ENCODE measurements at regions not wholly inside any gene's neighbourhood (a gene's known extent, or its start where the extent isn't known, plus 50 kb on each side); places are given as distances from the start of the nearest gene placed in this dataset.

DNA sequence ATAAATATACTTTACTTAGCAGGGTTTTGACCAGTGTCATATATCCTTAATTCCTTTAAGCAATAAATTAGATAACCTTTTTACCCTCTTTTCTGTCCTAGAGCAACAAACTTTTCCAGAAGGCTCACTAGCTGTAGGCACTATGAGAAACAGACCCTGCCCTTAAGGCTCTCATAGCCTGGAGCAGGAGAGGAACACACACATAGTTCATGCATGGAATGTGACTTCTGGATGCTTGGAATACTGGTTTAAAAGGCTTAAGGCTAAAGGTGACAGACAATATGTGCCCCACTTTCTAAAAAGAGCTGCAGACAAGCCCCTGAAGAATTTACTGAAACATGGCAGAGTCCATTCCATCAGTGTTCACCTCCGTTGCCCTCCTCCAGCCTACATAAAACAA lies 237.2 kb downstream of the TTC8 start:
- Mint-ChIP-seq H3K9me3 (no peaks in the 10 kb centered on the region; the same call in 2 of the 3 replicates), H3K27me3 (ENCODE audit: insufficient read depth, low read depth, poor library complexity) (peaks cover 3% of the 10 kb centered on the region), H3K4me3 (no peak overlapping the region), H3K4me1 (no peaks in the 10 kb centered on the region), H3K36me3 (ENCODE audit: low read depth) (no peaks in the 10 kb centered on the region), H3K27ac (no peak overlapping the region)
- Histone ChIP-seq H3F3A (replicated peaks; ENCODE audit: low read depth) (no peaks in the 10 kb centered on the region), H3K27ac (ENCODE audit: low read depth) (no peak overlapping the region), H2AFZ (no peak overlapping the region), H3K27me3 (ENCODE audit: insufficient read depth) (no peaks in the 10 kb centered on the region), H3K4me3 (no peak overlapping the region), H3K36me3 (ENCODE audit: insufficient read depth) (no peaks in the 10 kb centered on the region), H3K79me2 (replicated peaks; ENCODE audit: insufficient read depth) (no peaks in the 10 kb centered on the region), H3K9me2 (ENCODE audit: insufficient read depth) (peaks cover 13% of the 10 kb centered on the region), H4K20me1 (replicated peaks; ENCODE audit: insufficient read depth) (no peaks in the 10 kb centered on the region), H3K4me1 (ENCODE audit: insufficient read depth) (no peaks in the 10 kb centered on the region; the same call in 1 of the 2 replicates), H3K4me2 (no peak overlapping the region)
- ATAC-seq (no peak), DNase-seq (ENCODE audit: low spot score) (peak; percentile 4)
- TF ChIP-seq NANOG (IDR thresholded peaks at IDR 0.05; ENCODE audit: borderline replicate concordance) (no peak), CREB1 (CRISPR knock-in tag; IDR thresholded peaks at IDR 0.05; ENCODE audit: low read depth) (no peak), EZH2 (IDR thresholded peaks at IDR 0.05; ENCODE audit: low read depth, unreplicated experiment) (no peak), POLR2AphosphoS5 (IDR thresholded peaks at IDR 0.05; ENCODE audit: low read depth) (no peak), EZH2phosphoT487 (IDR thresholded peaks at IDR 0.05; ENCODE audit: unreplicated experiment) (no peak), ZNF331 (CRISPR knock-in tag; IDR thresholded peaks at IDR 0.05; ENCODE audit: low read depth) (no peak), JUNB (IDR thresholded peaks at IDR 0.05; ENCODE audit: unreplicated experiment) (no peak), STAT1 (IDR thresholded peaks at IDR 0.05; ENCODE audit: unreplicated experiment) (no peak), ZNF114 (CRISPR knock-in tag; IDR thresholded peaks at IDR 0.05) (no peak)
- TF ChIP-seq, protein P1, sequence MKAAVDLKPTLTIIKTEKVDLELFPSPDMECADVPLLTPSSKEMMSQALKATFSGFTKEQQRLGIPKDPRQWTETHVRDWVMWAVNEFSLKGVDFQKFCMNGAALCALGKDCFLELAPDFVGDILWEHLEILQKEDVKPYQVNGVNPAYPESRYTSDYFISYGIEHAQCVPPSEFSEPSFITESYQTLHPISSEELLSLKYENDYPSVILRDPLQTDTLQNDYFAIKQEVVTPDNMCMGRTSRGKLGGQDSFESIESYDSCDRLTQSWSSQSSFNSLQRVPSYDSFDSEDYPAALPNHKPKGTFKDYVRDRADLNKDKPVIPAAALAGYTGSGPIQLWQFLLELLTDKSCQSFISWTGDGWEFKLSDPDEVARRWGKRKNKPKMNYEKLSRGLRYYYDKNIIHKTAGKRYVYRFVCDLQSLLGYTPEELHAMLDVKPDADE (IDR thresholded peaks at IDR 0.05): no peak
- TF ChIP-seq, protein P2, sequence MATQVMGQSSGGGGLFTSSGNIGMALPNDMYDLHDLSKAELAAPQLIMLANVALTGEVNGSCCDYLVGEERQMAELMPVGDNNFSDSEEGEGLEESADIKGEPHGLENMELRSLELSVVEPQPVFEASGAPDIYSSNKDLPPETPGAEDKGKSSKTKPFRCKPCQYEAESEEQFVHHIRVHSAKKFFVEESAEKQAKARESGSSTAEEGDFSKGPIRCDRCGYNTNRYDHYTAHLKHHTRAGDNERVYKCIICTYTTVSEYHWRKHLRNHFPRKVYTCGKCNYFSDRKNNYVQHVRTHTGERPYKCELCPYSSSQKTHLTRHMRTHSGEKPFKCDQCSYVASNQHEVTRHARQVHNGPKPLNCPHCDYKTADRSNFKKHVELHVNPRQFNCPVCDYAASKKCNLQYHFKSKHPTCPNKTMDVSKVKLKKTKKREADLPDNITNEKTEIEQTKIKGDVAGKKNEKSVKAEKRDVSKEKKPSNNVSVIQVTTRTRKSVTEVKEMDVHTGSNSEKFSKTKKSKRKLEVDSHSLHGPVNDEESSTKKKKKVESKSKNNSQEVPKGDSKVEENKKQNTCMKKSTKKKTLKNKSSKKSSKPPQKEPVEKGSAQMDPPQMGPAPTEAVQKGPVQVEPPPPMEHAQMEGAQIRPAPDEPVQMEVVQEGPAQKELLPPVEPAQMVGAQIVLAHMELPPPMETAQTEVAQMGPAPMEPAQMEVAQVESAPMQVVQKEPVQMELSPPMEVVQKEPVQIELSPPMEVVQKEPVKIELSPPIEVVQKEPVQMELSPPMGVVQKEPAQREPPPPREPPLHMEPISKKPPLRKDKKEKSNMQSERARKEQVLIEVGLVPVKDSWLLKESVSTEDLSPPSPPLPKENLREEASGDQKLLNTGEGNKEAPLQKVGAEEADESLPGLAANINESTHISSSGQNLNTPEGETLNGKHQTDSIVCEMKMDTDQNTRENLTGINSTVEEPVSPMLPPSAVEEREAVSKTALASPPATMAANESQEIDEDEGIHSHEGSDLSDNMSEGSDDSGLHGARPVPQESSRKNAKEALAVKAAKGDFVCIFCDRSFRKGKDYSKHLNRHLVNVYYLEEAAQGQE (IDR thresholded peaks at IDR 0.05; ENCODE audit: unreplicated experiment): no peak
- TF ChIP-seq, protein P3, sequence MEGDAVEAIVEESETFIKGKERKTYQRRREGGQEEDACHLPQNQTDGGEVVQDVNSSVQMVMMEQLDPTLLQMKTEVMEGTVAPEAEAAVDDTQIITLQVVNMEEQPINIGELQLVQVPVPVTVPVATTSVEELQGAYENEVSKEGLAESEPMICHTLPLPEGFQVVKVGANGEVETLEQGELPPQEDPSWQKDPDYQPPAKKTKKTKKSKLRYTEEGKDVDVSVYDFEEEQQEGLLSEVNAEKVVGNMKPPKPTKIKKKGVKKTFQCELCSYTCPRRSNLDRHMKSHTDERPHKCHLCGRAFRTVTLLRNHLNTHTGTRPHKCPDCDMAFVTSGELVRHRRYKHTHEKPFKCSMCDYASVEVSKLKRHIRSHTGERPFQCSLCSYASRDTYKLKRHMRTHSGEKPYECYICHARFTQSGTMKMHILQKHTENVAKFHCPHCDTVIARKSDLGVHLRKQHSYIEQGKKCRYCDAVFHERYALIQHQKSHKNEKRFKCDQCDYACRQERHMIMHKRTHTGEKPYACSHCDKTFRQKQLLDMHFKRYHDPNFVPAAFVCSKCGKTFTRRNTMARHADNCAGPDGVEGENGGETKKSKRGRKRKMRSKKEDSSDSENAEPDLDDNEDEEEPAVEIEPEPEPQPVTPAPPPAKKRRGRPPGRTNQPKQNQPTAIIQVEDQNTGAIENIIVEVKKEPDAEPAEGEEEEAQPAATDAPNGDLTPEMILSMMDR (conservative IDR thresholded peaks at IDR 0.05; ENCODE audit: low read depth in 2 of 2): no peak
- TF ChIP-seq, protein P4, sequence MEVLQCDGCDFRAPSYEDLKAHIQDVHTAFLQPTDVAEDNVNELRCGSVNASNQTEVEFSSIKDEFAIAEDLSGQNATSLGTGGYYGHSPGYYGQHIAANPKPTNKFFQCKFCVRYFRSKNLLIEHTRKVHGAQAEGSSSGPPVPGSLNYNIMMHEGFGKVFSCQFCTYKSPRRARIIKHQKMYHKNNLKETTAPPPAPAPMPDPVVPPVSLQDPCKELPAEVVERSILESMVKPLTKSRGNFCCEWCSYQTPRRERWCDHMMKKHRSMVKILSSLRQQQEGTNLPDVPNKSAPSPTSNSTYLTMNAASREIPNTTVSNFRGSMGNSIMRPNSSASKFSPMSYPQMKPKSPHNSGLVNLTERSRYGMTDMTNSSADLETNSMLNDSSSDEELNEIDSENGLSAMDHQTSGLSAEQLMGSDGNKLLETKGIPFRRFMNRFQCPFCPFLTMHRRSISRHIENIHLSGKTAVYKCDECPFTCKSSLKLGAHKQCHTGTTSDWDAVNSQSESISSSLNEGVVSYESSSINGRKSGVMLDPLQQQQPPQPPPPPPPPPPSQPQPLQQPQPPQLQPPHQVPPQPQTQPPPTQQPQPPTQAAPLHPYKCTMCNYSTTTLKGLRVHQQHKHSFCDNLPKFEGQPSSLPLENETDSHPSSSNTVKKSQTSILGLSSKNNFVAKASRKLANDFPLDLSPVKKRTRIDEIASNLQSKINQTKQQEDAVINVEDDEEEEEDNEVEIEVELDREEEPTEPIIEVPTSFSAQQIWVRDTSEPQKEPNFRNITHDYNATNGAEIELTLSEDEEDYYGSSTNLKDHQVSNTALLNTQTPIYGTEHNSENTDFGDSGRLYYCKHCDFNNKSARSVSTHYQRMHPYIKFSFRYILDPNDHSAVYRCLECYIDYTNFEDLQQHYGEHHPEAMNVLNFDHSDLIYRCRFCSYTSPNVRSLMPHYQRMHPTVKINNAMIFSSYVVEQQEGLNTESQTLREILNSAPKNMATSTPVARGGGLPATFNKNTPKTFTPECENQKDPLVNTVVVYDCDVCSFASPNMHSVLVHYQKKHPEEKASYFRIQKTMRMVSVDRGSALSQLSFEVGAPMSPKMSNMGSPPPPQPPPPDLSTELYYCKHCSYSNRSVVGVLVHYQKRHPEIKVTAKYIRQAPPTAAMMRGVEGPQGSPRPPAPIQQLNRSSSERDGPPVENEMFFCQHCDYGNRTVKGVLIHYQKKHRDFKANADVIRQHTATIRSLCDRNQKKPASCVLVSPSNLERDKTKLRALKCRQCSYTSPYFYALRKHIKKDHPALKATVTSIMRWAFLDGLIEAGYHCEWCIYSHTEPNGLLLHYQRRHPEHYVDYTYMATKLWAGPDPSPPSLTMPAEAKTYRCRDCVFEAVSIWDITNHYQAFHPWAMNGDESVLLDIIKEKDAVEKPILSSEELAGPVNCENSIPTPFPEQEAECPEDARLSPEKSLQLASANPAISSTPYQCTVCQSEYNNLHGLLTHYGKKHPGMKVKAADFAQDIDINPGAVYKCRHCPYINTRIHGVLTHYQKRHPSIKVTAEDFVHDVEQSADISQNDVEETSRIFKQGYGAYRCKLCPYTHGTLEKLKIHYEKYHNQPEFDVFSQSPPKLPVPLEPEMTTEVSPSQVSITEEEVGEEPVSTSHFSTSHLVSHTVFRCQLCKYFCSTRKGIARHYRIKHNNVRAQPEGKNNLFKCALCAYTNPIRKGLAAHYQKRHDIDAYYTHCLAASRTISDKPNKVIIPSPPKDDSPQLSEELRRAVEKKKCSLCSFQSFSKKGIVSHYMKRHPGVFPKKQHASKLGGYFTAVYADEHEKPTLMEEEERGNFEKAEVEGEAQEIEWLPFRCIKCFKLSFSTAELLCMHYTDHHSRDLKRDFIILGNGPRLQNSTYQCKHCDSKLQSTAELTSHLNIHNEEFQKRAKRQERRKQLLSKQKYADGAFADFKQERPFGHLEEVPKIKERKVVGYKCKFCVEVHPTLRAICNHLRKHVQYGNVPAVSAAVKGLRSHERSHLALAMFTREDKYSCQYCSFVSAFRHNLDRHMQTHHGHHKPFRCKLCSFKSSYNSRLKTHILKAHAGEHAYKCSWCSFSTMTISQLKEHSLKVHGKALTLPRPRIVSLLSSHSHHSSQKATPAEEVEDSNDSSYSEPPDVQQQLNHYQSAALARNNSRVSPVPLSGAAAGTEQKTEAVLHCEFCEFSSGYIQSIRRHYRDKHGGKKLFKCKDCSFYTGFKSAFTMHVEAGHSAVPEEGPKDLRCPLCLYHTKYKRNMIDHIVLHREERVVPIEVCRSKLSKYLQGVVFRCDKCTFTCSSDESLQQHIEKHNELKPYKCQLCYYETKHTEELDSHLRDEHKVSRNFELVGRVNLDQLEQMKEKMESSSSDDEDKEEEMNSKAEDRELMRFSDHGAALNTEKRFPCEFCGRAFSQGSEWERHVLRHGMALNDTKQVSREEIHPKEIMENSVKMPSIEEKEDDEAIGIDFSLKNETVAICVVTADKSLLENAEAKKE (CRISPR knock-in tag; IDR thresholded peaks at IDR 0.05): no peak

Data from GM23338 (cell line).